Testis (tissue), 2 donors: ENCODE measurements at regions not wholly inside any gene's neighbourhood (a gene's known extent, or its start where the extent isn't known, plus 50 kb on each side); places are given as distances from the start of the nearest gene placed in this dataset.

Source experiments
- POLR2A ChIP-seq: fragments of 450-650 bp; IDR thresholded peaks from one replicate; pipeline ENCODE4 v1.6.1; 2017; ENCODE audit warnings: antibody characterized with exemption, mild to moderate bottlenecking, moderate library complexity
- TF ChIP-seq, protein P1 (sequence below), 3 experiments: fragments of 450-650 bp in 2 of 3; fragments of 200-600 bp in 1 of 3; sonication (generic) in 1 of 3; IDR thresholded peaks; one replicate each; pipeline ENCODE4 v1.5.1; 2016 to 2019; ENCODE audit warnings: antibody characterized with exemption in 3 of 3, mild to moderate bottlenecking in 2 of 3, moderate library complexity in 1 of 3

DNA sequence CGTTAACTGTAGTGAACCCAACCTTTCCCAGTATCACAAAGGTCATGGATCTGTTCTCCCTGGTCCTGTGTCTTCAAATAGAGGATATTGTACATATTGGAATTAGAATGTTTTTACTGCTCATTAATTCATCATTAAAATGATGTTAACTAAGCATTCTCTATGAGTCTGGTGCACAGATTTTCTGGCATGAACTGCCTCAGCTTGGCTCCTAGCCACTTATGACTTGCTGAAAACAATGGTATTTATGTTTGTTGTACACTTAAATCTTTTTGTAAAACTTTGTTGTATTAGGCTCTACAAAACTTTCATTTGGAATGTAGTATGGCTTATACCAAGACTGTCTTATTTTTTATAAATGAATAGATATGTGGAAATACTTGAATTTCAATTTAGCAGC is 329.4 kb downstream of the TFEC start:
- TF ChIP-seq, protein P1, sequence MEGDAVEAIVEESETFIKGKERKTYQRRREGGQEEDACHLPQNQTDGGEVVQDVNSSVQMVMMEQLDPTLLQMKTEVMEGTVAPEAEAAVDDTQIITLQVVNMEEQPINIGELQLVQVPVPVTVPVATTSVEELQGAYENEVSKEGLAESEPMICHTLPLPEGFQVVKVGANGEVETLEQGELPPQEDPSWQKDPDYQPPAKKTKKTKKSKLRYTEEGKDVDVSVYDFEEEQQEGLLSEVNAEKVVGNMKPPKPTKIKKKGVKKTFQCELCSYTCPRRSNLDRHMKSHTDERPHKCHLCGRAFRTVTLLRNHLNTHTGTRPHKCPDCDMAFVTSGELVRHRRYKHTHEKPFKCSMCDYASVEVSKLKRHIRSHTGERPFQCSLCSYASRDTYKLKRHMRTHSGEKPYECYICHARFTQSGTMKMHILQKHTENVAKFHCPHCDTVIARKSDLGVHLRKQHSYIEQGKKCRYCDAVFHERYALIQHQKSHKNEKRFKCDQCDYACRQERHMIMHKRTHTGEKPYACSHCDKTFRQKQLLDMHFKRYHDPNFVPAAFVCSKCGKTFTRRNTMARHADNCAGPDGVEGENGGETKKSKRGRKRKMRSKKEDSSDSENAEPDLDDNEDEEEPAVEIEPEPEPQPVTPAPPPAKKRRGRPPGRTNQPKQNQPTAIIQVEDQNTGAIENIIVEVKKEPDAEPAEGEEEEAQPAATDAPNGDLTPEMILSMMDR (IDR thresholded peaks at IDR 0.05): no peak
- TF ChIP-seq POLR2A: no peak
